ENCODE measurements at regions not wholly inside any gene's neighbourhood (a gene's known extent, or its start where the extent isn't known, plus 50 kb on each side); places are given as distances from the start of the nearest gene placed in this dataset.

DNA sequence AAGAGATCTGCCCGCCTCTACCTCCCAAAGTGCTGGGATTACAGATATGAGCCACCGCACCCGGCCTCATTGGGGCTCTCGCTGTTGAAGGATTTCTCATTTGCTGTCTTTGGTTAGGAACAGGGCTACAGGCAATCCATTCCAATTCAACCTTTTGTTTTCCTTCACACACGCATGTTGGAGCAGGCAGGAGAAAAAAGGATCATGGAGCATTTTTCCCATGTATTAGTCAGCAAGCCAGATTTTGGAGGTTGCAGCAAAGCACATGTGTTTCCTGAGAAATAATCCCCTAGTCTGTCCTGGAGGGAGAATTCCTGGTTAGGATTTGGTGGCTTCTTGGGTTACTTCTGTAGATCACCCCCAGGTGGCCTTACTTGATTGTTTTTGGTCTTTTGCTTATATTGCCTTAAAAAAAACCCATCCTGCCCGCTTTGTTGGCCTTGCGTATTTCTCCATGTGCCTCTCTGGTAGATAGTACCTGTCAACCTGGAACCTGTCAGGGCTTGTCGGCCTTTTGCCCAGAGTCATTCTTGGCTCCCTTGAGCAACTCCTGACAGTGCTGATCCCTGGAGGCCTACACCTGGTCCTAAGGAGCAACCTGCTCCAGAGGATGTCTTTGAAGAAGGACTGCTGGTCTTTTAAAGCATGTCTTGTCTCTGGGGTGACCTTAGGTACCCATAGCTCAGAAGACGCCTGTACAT, 82.4 kb upstream of the CLCN4 start:
- Histone ChIP-seq H3K36me3 (peaks cover 0 to under 1% of the 10 kb centered on the region in 2 donors), H3K4me3 (no peak overlapping the region), H3K9me3 (no peaks in the 10 kb centered on the region), H3K4me1 (no peaks in the 10 kb centered on the region), H3K27ac (no peak overlapping the region), H3K27me3 (no peaks in the 10 kb centered on the region)
- intact Hi-C loops (cut with DNase I): no loop called here
- no peak for TF ChIP-seq POLR2A (IDR thresholded peaks at IDR 0.05)
- TF ChIP-seq POLR2AphosphoS5 (IDR thresholded peaks at IDR 0.05; ENCODE audit: insufficient read depth in 1 of 2, low read depth in 1 of 2): peak in 1 of 2 donors; percentile 14
- DNase-seq (ENCODE audit: extremely low spot score in 2 of 2): peak in 1 of 2 donors; percentile 75

DNA sequence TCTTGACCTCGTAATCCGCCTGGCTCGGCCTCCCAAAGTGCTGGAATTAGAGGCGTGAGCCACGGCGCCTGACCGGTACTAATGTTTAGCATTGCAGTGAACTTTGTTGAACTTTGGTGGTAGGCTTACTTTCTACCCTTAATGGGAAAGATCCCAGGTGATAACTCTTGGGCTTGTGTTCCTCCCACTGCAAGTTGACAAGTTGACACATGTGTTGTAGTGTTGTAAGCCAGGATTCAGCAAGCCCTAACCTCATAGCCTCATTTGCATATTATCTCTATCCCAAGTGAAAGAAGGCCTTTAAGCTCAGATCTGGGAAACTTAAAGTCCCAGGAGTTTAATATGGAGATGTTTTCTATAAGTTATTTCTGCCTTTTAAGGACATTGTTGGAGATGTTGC, 80.0 kb upstream of the CLCN4 start:
- Histone ChIP-seq H3K4me1 (no peaks in the 10 kb centered on the region), H3K27me3 (no peaks in the 10 kb centered on the region), H3K27ac (no peak overlapping the region), H3K36me3 (peaks cover 0 to 4% of the 10 kb centered on the region in 2 donors), H3K4me3 (no peak overlapping the region), H3K9me3 (no peaks in the 10 kb centered on the region)
- intact Hi-C loops (cut with DNase I): no loop called here
- DNase-seq (ENCODE audit: extremely low spot score in 2 of 2): no peak
- TF ChIP-seq POLR2AphosphoS5 (IDR thresholded peaks at IDR 0.05; ENCODE audit: insufficient read depth in 1 of 2, low read depth in 1 of 2) (no peak), POLR2A (IDR thresholded peaks at IDR 0.05) (no peak)
- TF ChIP-seq, protein P1, sequence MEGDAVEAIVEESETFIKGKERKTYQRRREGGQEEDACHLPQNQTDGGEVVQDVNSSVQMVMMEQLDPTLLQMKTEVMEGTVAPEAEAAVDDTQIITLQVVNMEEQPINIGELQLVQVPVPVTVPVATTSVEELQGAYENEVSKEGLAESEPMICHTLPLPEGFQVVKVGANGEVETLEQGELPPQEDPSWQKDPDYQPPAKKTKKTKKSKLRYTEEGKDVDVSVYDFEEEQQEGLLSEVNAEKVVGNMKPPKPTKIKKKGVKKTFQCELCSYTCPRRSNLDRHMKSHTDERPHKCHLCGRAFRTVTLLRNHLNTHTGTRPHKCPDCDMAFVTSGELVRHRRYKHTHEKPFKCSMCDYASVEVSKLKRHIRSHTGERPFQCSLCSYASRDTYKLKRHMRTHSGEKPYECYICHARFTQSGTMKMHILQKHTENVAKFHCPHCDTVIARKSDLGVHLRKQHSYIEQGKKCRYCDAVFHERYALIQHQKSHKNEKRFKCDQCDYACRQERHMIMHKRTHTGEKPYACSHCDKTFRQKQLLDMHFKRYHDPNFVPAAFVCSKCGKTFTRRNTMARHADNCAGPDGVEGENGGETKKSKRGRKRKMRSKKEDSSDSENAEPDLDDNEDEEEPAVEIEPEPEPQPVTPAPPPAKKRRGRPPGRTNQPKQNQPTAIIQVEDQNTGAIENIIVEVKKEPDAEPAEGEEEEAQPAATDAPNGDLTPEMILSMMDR (IDR thresholded peaks at IDR 0.05): no peak

DNA sequence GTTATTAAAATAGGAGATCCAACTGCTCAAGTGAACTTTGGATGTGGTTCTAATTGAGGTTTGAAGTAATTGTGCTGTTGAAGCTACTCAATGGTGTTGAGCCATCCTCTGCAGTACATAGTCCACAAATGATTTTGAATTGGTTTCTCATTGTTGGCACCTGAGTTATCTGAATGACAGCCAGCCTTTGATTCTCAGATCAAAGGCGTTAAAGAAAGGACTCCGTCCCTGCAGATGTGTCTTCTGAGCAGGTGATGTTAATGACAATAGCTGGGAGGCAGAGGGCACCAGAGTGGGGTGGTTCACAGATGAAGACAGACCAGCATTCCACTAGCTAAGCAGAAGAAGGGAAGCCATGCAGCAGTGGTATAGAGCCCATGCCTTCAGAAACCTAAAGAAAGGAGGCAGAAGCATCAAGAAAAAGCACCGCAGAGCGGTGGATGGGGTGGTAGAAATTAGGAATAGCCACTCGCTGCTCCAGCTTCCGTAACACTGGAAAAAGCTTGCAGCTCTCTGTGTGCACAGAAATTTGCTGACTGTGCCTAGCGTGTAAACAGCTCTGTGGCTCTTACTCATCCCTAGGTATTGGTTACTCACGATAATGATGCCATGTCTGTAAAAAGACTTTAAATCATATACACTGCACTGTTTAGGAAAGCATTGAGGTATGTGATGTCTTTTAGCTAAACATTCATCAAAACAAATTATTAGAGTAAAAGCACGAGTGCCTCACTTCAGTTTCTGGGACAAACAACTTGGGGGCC, 79.2 kb upstream of the CLCN4 start:
- peaks cover 0 to 4% of the 10 kb centered on the region in 2 donors for H3K36me3 ChIP-seq
- TF ChIP-seq POLR2A (IDR thresholded peaks at IDR 0.05) (no peak), POLR2AphosphoS5 (IDR thresholded peaks at IDR 0.05; ENCODE audit: insufficient read depth in 1 of 2, low read depth in 1 of 2) (no peak)
- TF ChIP-seq, protein P1 (IDR thresholded peaks at IDR 0.05): no peak
- H3K27ac ChIP-seq: no peak overlapping the region
- DNase-seq (ENCODE audit: extremely low spot score in 2 of 2): no peak
- H3K27me3 ChIP-seq: no peaks in the 10 kb centered on the region
- intact Hi-C loops (cut with DNase I): no loop called here
- no peaks in the 10 kb centered on the region for H3K9me3 ChIP-seq
- no peak overlapping the region for H3K4me3 ChIP-seq
- peaks cover 6% of the 10 kb centered on the region for H3K4me1 ChIP-seq

DNA sequence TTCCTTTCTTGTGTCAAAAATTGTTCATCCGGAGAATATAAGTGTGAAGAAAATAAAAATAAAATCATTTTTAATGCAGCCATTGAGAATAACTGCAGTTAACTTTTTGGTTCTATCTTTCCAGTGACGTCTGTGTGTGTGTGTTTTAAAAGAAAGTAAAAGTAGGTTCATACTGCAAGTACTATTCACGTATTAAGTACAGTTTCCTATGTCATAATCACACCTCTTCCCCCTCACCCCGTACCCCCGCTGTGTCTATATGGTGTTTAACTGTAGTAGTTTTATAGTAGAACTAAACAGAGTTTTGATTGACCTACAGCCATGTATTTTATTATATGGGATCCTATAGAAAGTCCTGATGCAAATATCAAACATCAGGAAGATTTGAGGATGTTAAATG, 78.5 kb upstream of the CLCN4 start:
- no peak overlapping the region for H3K4me3 ChIP-seq
- no peaks in the 10 kb centered on the region for H3K9me3 ChIP-seq
- H3K4me1 ChIP-seq: peaks cover 12% of the 10 kb centered on the region
- H3K36me3 ChIP-seq: peaks cover 0 to 4% of the 10 kb centered on the region in 2 donors
- no peaks in the 10 kb centered on the region for H3K27me3 ChIP-seq
- TF ChIP-seq, protein P1 (IDR thresholded peaks at IDR 0.05): no peak
- TF ChIP-seq POLR2AphosphoS5 (IDR thresholded peaks at IDR 0.05; ENCODE audit: insufficient read depth in 1 of 2, low read depth in 1 of 2) (no peak), POLR2A (IDR thresholded peaks at IDR 0.05) (no peak)
- intact Hi-C loops (cut with DNase I): no loop called here
- no peak overlapping the region for H3K27ac ChIP-seq
- DNase-seq (ENCODE audit: extremely low spot score in 2 of 2): no peak

DNA sequence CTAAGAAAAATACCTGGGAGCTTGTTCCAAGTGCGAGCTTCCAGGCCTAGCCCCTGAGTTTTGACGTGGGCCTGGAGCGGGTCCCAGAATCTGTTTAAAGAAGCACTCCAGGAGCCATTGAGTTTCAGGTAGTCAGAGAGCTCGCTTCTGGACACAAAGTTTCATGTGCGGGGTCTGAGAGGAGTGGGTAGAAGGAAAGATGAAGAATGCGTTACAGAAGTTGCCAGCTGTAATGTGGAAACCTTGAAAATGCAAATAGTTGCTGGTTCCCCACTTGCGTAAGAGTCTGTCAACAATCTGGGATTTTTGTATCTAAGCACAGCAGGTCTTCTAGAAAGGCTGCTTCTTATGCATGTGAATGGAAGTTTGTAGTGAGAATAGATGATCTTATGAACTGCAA, 77.5 kb upstream of the CLCN4 start:
- Histone ChIP-seq H3K9me3 (no peaks in the 10 kb centered on the region), H3K27ac (no peak overlapping the region), H3K4me1 (peaks cover 20% of the 10 kb centered on the region), H3K4me3 (no peak overlapping the region), H3K27me3 (no peaks in the 10 kb centered on the region), H3K36me3 (peaks cover 0 to 4% of the 10 kb centered on the region in 2 donors)
- intact Hi-C loops (cut with DNase I): no loop called here
- TF ChIP-seq POLR2A (IDR thresholded peaks at IDR 0.05) (no peak), POLR2AphosphoS5 (IDR thresholded peaks at IDR 0.05; ENCODE audit: insufficient read depth in 1 of 2, low read depth in 1 of 2) (no peak)
- TF ChIP-seq, protein P1 (IDR thresholded peaks at IDR 0.05): no peak
- DNase-seq (ENCODE audit: extremely low spot score in 2 of 2): no peak
